H1 (cell line): ENCODE measurements at regions not wholly inside any gene's neighbourhood (a gene's known extent, or its start where the extent isn't known, plus 50 kb on each side); places are given as distances from the start of the nearest gene placed in this dataset.

ENCODE experiments used
- CTCF ChIA-PET: fragments of 300-600 bp; sonication (Branson Sonifier 250); formaldehyde crosslinking; loops from one replicate; lab custom pipeline; 2021; ENCODE audit not compliant: partially characterized antibody; lab: Charles Lee
- POLR2A ChIA-PET: fragments of 300-600 bp; sonication (Branson Sonifier 250); formaldehyde crosslinking; loops from one replicate; lab custom pipeline; 2021; ENCODE audit warnings: inconsistent platforms; ENCODE audit not compliant: partially characterized antibody; lab: Charles Lee
- DNase-seq, 2 experiments: peaks; one replicate each; pipeline versions ENCODE4 v3.0.0 to v3.0.0-alpha.2; 2010 to 2022; ENCODE audit warnings: low spot score in 2 of 2, low read depth in 1 of 2, mixed read lengths in 1 of 2
- FAIRE-seq: peaks from 2 replicates; lab custom pipeline; 2011; peaks lifted over from hg19 to GRCh38; lab: Jason Lieb, UNC
- H2AFZ ChIP-seq: 2 replicates; pipeline ENCODE4 v1.8.1; 2012; ENCODE audit warnings: low read length, inconsistent platforms
- H2AK5ac ChIP-seq: 2 replicates; pipeline ENCODE4 v1.6.1; 2013; ENCODE audit warnings: low read depth, low read length
- H2BK120ac ChIP-seq: replicated peaks from 2 replicates; pipeline ENCODE3; 2013; ENCODE audit warnings: low read depth, low read length, inconsistent platforms
- H2BK12ac ChIP-seq: 2 replicates; pipeline ENCODE4 v1.6.1; 2013; ENCODE audit warnings: low read depth, low read length
- H2BK15ac ChIP-seq: 2 replicates; pipeline ENCODE4 v1.6.1; 2013; ENCODE audit warnings: low read length
- H2BK20ac ChIP-seq: 2 replicates; pipeline ENCODE4 v1.6.1; 2013; ENCODE audit warnings: low read length
- H2BK5ac ChIP-seq: 2 replicates; pipeline ENCODE4 v1.6.1; 2013; ENCODE audit warnings: low read depth, low read length
- H3K14ac ChIP-seq: 2 replicates; pipeline ENCODE4 v1.6.1; 2013; ENCODE audit warnings: inconsistent platforms; ENCODE audit not compliant: insufficient read length
- H3K18ac ChIP-seq: 2 replicates; pipeline ENCODE4 v1.6.1; 2013; ENCODE audit warnings: low read length; ENCODE audit errors: extremely low read depth
- H3K23ac ChIP-seq: 2 replicates; pipeline ENCODE4 v1.6.1; 2013; ENCODE audit warnings: inconsistent platforms; ENCODE audit not compliant: insufficient read length
- H3K23me2 ChIP-seq: 2 replicates; pipeline ENCODE4 v1.6.1; 2013; ENCODE audit warnings: low read depth, low read length
- H3K27ac ChIP-seq: 2 replicates; pipeline ENCODE4 v1.6.1; 2011; ENCODE audit warnings: low read depth, low read length, inconsistent platforms
- H3K27me3 ChIP-seq, 4 experiments: replicated peaks in 1 of 4; 1 replicate in 1 of 4; 2 replicates in 3 of 4; pipeline versions ENCODE4 v1.6.1 to v1.8.1; 2011 to 2013; ENCODE audit warnings: low read length in 3 of 4, mild to moderate bottlenecking in 3 of 4, inconsistent platforms in 2 of 4, mixed read lengths in 2 of 4, moderate library complexity in 1 of 4; ENCODE audit not compliant: control insufficient read depth in 3 of 4, insufficient read depth in 3 of 4; ENCODE audit errors: extremely low read depth in 1 of 4
- H3K36me3 ChIP-seq, 4 experiments: 2 replicates each; pipeline versions ENCODE4 v1.6.1 to v1.8.1; 2011 to 2013; ENCODE audit warnings: mild to moderate bottlenecking in 4 of 4, low read length in 3 of 4, moderate library complexity in 2 of 4, control low read depth in 1 of 4, inconsistent platforms in 1 of 4; ENCODE audit not compliant: insufficient read depth in 4 of 4, control insufficient read depth in 2 of 4
- H3K4ac ChIP-seq: replicated peaks from 2 replicates; pipeline ENCODE3; 2013; ENCODE audit warnings: low read length, low read depth, mixed read lengths, inconsistent platforms; ENCODE audit not compliant: insufficient read length
- H3K4me1 ChIP-seq, 4 experiments: replicated peaks in 1 of 4; 1 replicate in 1 of 4; 2 replicates in 3 of 4; pipeline versions ENCODE4 v1.6.1 to v1.8.1; 2011 to 2013; ENCODE audit warnings: low read length in 3 of 4, inconsistent platforms in 2 of 4, mixed read lengths in 1 of 4; ENCODE audit not compliant: insufficient read depth in 4 of 4, control insufficient read depth in 3 of 4
- H3K4me2 ChIP-seq, 2 experiments: 2 replicates each; pipeline versions ENCODE4 v1.6.1 to v1.8.1; 2011 to 2013; ENCODE audit warnings: low read depth in 2 of 2, low read length in 2 of 2, control low read depth in 1 of 2, inconsistent platforms in 1 of 2, mild to moderate bottlenecking in 1 of 2; ENCODE audit not compliant: insufficient read depth in 1 of 2
- H3K4me3 ChIP-seq, 4 experiments: fragments of 200-600, 300-600 bp in 1 of 4; sonication (generic), shearing (Covaris generic), sonication (Bioruptor Twin) in 1 of 4; 2 replicates each; pipeline versions ENCODE4 v1.5.1 to v1.8.1; 2011 to 2016; ENCODE audit warnings: low read length in 4 of 4, low read depth in 3 of 4, control low read depth in 2 of 4, inconsistent platforms in 2 of 4, mild to moderate bottlenecking in 2 of 4, mixed read lengths in 1 of 4, moderate library complexity in 1 of 4; ENCODE audit not compliant: insufficient read depth in 2 of 4; ENCODE audit errors: extremely low read depth in 1 of 4
- H3K56ac ChIP-seq: replicated peaks from 2 replicates; pipeline ENCODE3; 2013; ENCODE audit warnings: low read depth, mild to moderate bottlenecking, mixed read lengths, low read length, inconsistent platforms; ENCODE audit not compliant: insufficient read length
- H3K79me1 ChIP-seq: 2 replicates; pipeline ENCODE4 v1.6.1; 2013; ENCODE audit warnings: low read depth, low read length, control low read depth
- H3K79me2 ChIP-seq, 2 experiments: 2 replicates each; pipeline versions ENCODE4 v1.6.1 to v1.8.1; 2012 to 2013; ENCODE audit warnings: low read length in 2 of 2, mild to moderate bottlenecking in 2 of 2, inconsistent platforms in 1 of 2; ENCODE audit not compliant: insufficient read depth in 2 of 2, control insufficient read depth in 1 of 2
- H3K9ac ChIP-seq, 4 experiments: replicated peaks in 1 of 4; 1 replicate in 1 of 4; 2 replicates in 3 of 4; pipeline versions ENCODE4 v1.6.1 to v1.8.1; 2011 to 2013; ENCODE audit warnings: low read depth in 3 of 4, low read length in 3 of 4, control low read depth in 2 of 4, mild to moderate bottlenecking in 2 of 4, moderate library complexity in 2 of 4, inconsistent platforms in 1 of 4; ENCODE audit errors: extremely low read depth in 1 of 4
- H3K9me3 ChIP-seq, 2 experiments: 2 replicates each; pipeline versions ENCODE4 v1.6.1 to v1.8.1; 2012 to 2013; ENCODE audit warnings: mild to moderate bottlenecking in 2 of 2, moderate library complexity in 2 of 2, control low read depth in 1 of 2, inconsistent platforms in 1 of 2, low read depth in 1 of 2, low read length in 1 of 2, mixed read lengths in 1 of 2; ENCODE audit not compliant: insufficient read depth in 2 of 2
- H4K20me1 ChIP-seq, 2 experiments: replicated peaks in 1 of 2; 2 replicates each; pipeline versions ENCODE3 to v1.8.1; 2011 to 2013; ENCODE audit warnings: inconsistent platforms in 2 of 2, low read length in 2 of 2, mild to moderate bottlenecking in 1 of 2; ENCODE audit not compliant: insufficient read depth in 2 of 2, control insufficient read depth in 1 of 2
- H4K5ac ChIP-seq: 2 replicates; pipeline ENCODE4 v1.6.1; 2013; ENCODE audit warnings: low read length, low read depth, mixed read lengths, inconsistent platforms; ENCODE audit not compliant: insufficient read length
- H4K8ac ChIP-seq: 2 replicates; pipeline ENCODE4 v1.8.0; 2013; ENCODE audit warnings: mild to moderate bottlenecking, moderate library complexity, low read length, inconsistent platforms; ENCODE audit not compliant: insufficient read depth; ENCODE audit errors: extremely low read depth
- H4K91ac ChIP-seq: replicated peaks from 2 replicates; pipeline ENCODE3; 2013; ENCODE audit warnings: low read length, mixed read lengths, inconsistent platforms; ENCODE audit not compliant: insufficient read length
- MAX ChIP-seq: IDR thresholded peaks from 2 replicates; pipeline ENCODE4 v1.6.1; 2012; ENCODE audit warnings: inconsistent platforms
- POLR2AphosphoS5 ChIP-seq: IDR thresholded peaks from 2 replicates; pipeline ENCODE4 v1.6.1; 2011; ENCODE audit warnings: low read depth, low read length
- POU5F1 ChIP-seq: IDR thresholded peaks from 2 replicates; pipeline ENCODE4 v1.6.1; 2011; ENCODE audit warnings: low read depth, mild to moderate bottlenecking, low read length, moderate library complexity
- TCF12 ChIP-seq: IDR thresholded peaks from 2 replicates; pipeline ENCODE4 v1.6.1; 2011; ENCODE audit warnings: low read depth, mild to moderate bottlenecking, low read length
- WGBS, 2 experiments: shearing (Covaris generic) in 1 of 2; methylation state at CpG; one replicate each; pipeline versions ENCODE4 v1.1.6 to v1.1.7; 2013 to 2015; ENCODE audit warnings: low lambda C conversion rate in 2 of 2, mixed read lengths in 2 of 2, inconsistent platforms in 1 of 2, low coverage in 1 of 2, missing lambda C conversion rate in 1 of 2; ENCODE audit not compliant: insufficient replicate concordance in 2 of 2, insufficient coverage in 1 of 2, insufficient read length in 1 of 2; ENCODE audit errors: extremely low coverage in 1 of 2, missing lambda C conversion rate in 1 of 2; 5-methylcytosine and 5-hydroxymethylcytosine counted together

- Histone ChIP-seq H4K8ac (no peak overlapping the region), H3K79me2 (no peaks in the 10 kb centered on the region), H2AK5ac (no peak overlapping the region), H2AFZ (no peak overlapping the region), H3K23ac (no peak overlapping the region), H3K14ac (no peak overlapping the region), H2BK15ac (no peak overlapping the region), H4K91ac (no peak overlapping the region), H3K9ac (no peak overlapping the region), H3K56ac (no peak overlapping the region), H3K27ac (no peak overlapping the region), H2BK20ac (no peak overlapping the region), H3K79me1 (no peaks in the 10 kb centered on the region), H3K9me3 (peaks cover 87 to 98% of the 10 kb centered on the region in 2 experiments), H4K5ac (no peak overlapping the region), H3K4me2 (no peak overlapping the region), H3K4ac (no peak overlapping the region), H3K4me1 (no peaks in the 10 kb centered on the region), H2BK120ac (no peak overlapping the region), H3K36me3 (peaks cover 0 to 3% (median 0%) of the 10 kb centered on the region in 4 experiments; a peak in 2 of 8 replicates), H3K4me3 (no peak overlapping the region), H2BK5ac (no peak overlapping the region), H2BK12ac (no peak overlapping the region), H4K20me1 (no peaks in the 10 kb centered on the region)
- WGBS, 2 experiments: 76% methylated on average over 1 of the region's 1 CpG; no CpG with 5 or more reads in 1 of the 2 experiments
- FAIRE-seq: no peak
- DNase-seq: no peak
- no peak for TF ChIP-seq POLR2AphosphoS5
- no peak for TF ChIP-seq POU5F1
- TF ChIP-seq MAX: no peak
- TF ChIP-seq TCF12: no peak
- TF ChIP-seq, all 59 proteins: peak for 0
- Histone ChIP-seq H3K18ac (no peak overlapping the region), H3K27me3 (no peaks in the 10 kb centered on the region), H3K23me2 (no peaks in the 10 kb centered on the region)
- POLR2A ChIA-PET: no interaction called here
- CTCF ChIA-PET: no interaction called here
Observed at GRCh38 chr16:35565626-35566025, 2106.2 kb downstream of the TP53TG3F start.
